GM10266 (cell line): ENCODE measurements at regions not wholly inside any gene's neighbourhood (a gene's known extent, or its start where the extent isn't known, plus 50 kb on each side); places are given as distances from the start of the nearest gene placed in this dataset.

Experiments
- DNase-seq: peaks from one replicate; pipeline ENCODE4 v3.0.0; 2012; ENCODE audit errors: extremely low spot score
- CTCF ChIP-seq: IDR thresholded peaks from 2 replicates; pipeline ENCODE4 v1.5.1; 2012; ENCODE audit warnings: mild to moderate bottlenecking, low read depth; ENCODE audit not compliant: control insufficient read depth, insufficient read depth; ENCODE audit errors: missing control alignments

DNA sequence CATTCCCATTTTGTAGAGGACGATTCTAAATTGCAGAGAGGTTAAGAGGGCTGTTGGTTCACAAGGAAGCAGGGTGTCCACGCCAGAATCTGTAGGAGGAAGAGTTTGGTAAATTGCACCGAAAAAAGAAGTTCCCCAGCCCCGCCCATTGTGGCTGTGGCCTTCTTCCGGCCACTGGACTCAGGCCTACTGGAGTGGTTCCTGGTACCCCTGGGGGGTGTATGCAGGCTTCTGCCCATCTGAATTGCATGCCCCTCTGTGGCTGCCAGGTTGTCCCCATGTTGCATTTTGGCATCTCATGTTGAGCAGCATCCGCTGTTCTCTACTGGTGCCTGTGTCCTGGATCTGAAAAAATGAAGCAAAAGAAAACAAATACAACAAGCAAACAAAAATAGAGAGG lies 234.2 kb downstream of the WDR11 start:
- DNase-seq, result no peak
- TF ChIP-seq CTCF, result no peak

- DNase-seq, result no peak
- TF ChIP-seq CTCF, result no peak
Observed at GRCh38 chr10:121087129-121087528, 236.0 kb downstream of the WDR11 start.

GRCh38 chr10:121087688-121088087 lies 236.5 kb downstream of the WDR11 start:
- DNase-seq, result no peak
- TF ChIP-seq CTCF, result no peak

GRCh38 chr10:121088524-121088923 lies 237.4 kb downstream of the WDR11 start:
- DNase-seq, result no peak
- no peak for TF ChIP-seq CTCF

- DNase-seq, result no peak
- TF ChIP-seq CTCF, result no peak
Observed at GRCh38 chr10:121089434-121089833, 238.3 kb downstream of the WDR11 start.

- no peak for DNase-seq
- TF ChIP-seq CTCF, result no peak
Observed at GRCh38 chr10:121091961-121092719, 241.0 kb downstream of the WDR11 start.

DNA sequence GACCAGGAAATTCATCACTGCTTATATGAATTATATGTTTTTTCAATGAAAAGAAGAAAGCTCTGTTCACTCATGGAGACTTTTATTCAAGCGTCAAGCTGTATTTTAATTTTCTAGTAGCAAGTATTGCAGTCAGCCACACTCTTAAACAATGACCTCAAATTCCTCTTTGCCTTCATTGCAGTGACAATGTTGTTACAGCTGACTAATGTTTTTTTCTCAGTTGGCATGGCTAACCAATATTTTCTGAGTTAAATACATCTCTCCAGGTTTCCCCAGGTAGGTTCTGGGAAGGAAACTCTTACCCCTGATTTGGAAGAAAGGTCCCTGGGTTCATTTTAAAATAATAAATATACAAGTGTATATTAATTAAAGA lies 241.5 kb downstream of the WDR11 start:
- TF ChIP-seq CTCF, result no peak
- DNase-seq, result no peak
